ENCODE measurements at regions not wholly inside any gene's neighbourhood (a gene's known extent, or its start where the extent isn't known, plus 50 kb on each side); places are given as distances from the start of the nearest gene placed in this dataset.

GRCh38 chr2:150989969-150990368 lies 271.7 kb downstream of the RBM43 start:
- H3K27me3 ChIP-seq (ENCODE audit: insufficient read depth, poor library complexity, severe bottlenecking) = no peaks in the 10 kb centered on the region

GRCh38 chr2:150985741-150986140 lies 275.9 kb downstream of the RBM43 start:
- H3K27ac ChIP-seq (replicated peaks) = no peak overlapping the region
- DNase-seq (ENCODE audit: low read depth in 1 of 2, low spot score in 1 of 2) = no peak
- no peak overlapping the region for H3K4me3 ChIP-seq (replicated peaks; ENCODE audit: insufficient read depth, low read length)
- no peaks in the 10 kb centered on the region for H3K27me3 ChIP-seq (ENCODE audit: insufficient read depth, poor library complexity, severe bottlenecking)
- no peak for TF ChIP-seq SPI1 (IDR thresholded peaks at IDR 0.05; ENCODE audit: borderline replicate concordance, low read depth)
- TF ChIP-seq GABPA (IDR thresholded peaks at IDR 0.05; ENCODE audit: low read depth) = no peak

More at GRCh38 chr2:150989969-150990368, 271.7 kb downstream of the RBM43 start:
- no peak for DNase-seq (ENCODE audit: low read depth in 1 of 2, low spot score in 1 of 2)
- H3K27ac ChIP-seq (replicated peaks) = no peak overlapping the region
- H3K4me3 ChIP-seq (replicated peaks; ENCODE audit: insufficient read depth, low read length) = no peak overlapping the region
- no peak for TF ChIP-seq CTCF (IDR thresholded peaks at IDR 0.05; ENCODE audit: insufficient read depth, low read length)
- no peak for TF ChIP-seq POLR2AphosphoS5 (IDR thresholded peaks at IDR 0.05; ENCODE audit: low read depth)
- no peak for TF ChIP-seq REST (IDR thresholded peaks at IDR 0.05; ENCODE audit: insufficient replicate concordance, low read depth)
- TF ChIP-seq GABPA (IDR thresholded peaks at IDR 0.05; ENCODE audit: low read depth) = no peak

- Histone ChIP-seq H3K27ac (replicated peaks) (no peak overlapping the region), H3K4me3 (replicated peaks; ENCODE audit: insufficient read depth, low read length) (no peak overlapping the region), H3K27me3 (ENCODE audit: insufficient read depth, poor library complexity, severe bottlenecking) (no peaks in the 10 kb centered on the region)
- TF ChIP-seq GABPA (IDR thresholded peaks at IDR 0.05; ENCODE audit: low read depth) (no peak), CTCF (IDR thresholded peaks at IDR 0.05; ENCODE audit: insufficient read depth, low read length) (no peak), SPI1 (IDR thresholded peaks at IDR 0.05; ENCODE audit: borderline replicate concordance, low read depth) (no peak), POLR2AphosphoS5 (IDR thresholded peaks at IDR 0.05; ENCODE audit: low read depth) (no peak), REST (IDR thresholded peaks at IDR 0.05; ENCODE audit: insufficient replicate concordance, low read depth) (no peak)
- DNase-seq (ENCODE audit: low read depth in 1 of 2, low spot score in 1 of 2) = no peak
These were observed 278.3 kb downstream of the RBM43 start for GRCh38 chr2:150983314-150983897.

GRCh38 chr2:150981826-150982225 lies 279.8 kb downstream of the RBM43 start:
- DNase-seq (ENCODE audit: low read depth in 1 of 2, low spot score in 1 of 2) = no peak
- Histone ChIP-seq H3K27ac (replicated peaks) (no peak overlapping the region), H3K4me3 (replicated peaks; ENCODE audit: insufficient read depth, low read length) (no peak overlapping the region), H3K27me3 (ENCODE audit: insufficient read depth, poor library complexity, severe bottlenecking) (no peaks in the 10 kb centered on the region)
- TF ChIP-seq CTCF (IDR thresholded peaks at IDR 0.05; ENCODE audit: insufficient read depth, low read length) = no peak
